ENCODE measurements at regions not wholly inside any gene's neighbourhood (a gene's known extent, or its start where the extent isn't known, plus 50 kb on each side); places are given as distances from the start of the nearest gene placed in this dataset.
A peak's percentile ranks its signal among the peaks of the same experiment; 100 is the strongest.

GRCh38 chr11:119545978-119546915, 123.3 kb upstream of the THY1 start:
- no peak for DNase-seq

- DNase-seq = no peak
Measured at GRCh38 chr11:119540370-119541125, 117.6 kb upstream of the THY1 start.

DNA sequence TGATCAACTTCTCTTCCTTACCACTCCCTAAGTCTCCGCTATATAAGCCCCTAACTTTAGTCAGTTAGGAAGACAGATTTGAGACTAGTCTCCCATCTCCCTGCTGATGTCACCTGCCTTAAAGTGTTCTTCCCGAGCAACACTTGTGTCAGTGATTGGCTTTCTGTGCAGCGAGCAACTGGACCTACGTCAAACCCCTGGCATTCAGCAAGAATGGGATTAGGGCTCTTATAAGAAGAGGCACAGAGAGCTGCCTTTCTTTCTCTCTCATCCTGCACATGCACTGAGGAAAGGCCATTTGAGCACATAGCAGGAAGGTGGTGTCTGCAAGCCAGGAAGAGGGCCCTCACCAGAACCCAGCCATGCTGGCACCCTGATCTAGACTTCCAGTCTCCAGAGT, 116.6 kb upstream of the THY1 start:
- no peak for DNase-seq

DNA sequence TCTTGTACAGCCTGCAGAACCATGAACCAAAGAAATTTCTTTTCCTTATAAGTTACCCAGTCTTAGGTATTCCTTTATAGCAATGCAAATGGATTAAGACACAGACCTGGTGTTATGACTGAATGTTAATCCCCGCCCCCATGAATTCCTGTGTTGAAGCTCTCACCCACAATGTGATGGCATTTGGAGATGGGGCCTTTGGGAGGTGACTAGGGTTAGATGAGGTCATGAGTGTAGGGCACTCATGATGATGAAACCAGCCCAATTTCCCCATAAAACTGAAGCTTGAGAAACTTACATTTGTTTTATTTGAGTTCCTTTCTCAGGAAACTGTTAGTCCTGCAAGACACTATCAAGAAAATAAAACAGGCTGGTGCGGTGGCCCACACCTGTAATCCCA, 115.8 kb upstream of the THY1 start:
- DNase-seq = no peak

- DNase-seq = no peak
Measured at GRCh38 chr11:119537306-119538253, 114.6 kb upstream of the THY1 start.

DNA sequence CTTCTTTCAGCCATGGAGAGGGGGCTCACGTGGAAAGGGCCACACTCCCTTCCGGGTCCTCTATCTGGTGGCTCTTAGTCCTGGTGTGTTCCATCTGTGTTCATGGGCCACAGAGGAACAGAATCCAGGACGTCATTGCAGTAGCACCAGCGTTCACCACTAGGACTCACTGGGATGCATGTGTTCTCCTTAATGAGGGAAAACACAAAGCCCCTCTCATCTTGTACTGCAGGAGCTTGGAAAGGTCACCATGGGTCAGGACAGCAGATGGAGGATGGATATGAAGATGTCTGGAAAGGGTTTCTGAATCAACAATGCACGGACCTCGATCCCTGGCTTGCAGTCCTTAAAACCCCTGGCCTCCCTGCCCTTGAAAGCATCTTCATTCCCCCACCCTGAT, 113.8 kb upstream of the THY1 start:
- DNase-seq = no peak

GRCh38 chr11:119533921-119534736, 111.2 kb upstream of the THY1 start:
- DNase-seq = peak; percentile 43

DNA sequence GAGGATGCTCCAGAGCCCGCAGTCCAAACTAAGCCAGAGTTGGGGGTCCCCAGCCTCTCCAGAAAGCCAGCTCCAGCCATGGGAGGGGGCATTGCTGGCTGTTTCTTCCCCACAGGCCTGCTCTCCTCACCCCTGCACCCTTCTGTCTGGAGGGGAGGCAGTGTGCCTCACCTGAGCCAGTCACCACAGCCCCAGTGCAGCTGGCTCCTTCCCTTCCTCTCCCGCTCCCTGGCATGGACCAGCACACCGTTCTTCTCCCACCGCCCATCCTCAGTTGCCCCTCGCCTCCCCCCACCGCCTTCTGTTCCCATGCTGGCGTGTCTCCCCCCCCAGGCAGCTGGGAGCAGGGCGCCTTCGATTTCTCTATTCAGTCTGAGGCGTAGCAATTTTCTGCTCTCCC, 110.5 kb upstream of the THY1 start:
- DNase-seq = no peak

DNA sequence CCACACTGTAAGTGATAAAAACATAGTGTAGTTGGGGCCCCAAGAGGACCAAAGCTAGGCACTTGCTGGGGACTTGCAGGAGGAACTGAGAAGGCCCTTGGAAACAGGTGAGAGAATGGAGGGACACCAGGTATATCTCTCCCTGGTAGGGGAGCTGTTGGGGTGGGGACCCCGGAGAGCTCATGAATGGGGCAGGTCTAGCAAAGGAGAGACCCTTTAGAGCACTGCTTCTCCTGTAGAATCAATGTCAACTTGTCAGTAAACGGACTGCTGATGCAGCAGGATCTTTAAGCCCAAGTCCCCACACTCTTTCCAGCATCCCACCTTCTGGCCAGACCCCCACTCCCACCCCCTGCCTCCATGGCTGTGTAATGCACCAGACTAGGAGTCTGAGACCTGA, 109.6 kb upstream of the THY1 start:
- DNase-seq = no peak

DNA sequence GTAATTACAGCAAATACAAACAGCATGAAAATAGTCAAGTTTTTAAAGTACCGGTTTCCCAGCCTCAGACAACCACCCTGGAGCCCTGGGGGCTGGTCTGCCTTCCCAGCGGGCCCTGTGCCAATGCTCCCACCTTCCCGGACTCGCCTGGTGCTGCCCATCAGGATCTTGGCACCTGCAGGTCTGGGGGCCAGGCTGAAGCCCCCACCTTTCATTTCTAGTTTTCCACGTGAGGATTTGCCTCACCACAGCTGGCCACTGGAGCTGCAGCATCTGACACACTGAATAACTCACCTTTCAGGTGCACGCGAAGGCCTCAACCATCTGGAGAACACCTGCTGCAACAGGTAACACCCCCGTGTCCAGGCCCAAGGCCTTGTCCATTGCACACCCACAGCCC, 108.7 kb upstream of the THY1 start:
- DNase-seq = no peak

DNA sequence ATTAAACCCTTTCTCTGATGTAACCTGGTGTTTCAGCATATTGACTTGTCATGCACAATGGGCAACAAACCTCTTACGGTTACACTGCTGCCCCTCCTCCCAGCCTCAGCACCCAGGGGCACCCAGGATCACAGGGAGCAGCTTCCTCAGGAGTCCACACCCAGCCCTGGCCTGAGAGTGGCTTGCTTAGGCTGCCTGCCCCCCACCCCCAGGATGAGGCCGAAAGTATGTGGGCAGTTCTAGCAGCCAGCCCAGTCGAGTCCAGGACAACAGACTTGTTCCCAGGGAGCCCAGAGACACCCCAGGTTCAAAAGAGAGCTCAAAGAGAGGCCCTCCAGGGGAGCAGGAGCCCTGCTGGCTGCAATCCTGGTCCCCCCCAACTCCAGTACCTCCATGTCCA, 108.1 kb upstream of the THY1 start:
- no peak for DNase-seq

GRCh38 chr11:119530509-119530908, 107.5 kb upstream of the THY1 start:
- no peak for DNase-seq

DNA sequence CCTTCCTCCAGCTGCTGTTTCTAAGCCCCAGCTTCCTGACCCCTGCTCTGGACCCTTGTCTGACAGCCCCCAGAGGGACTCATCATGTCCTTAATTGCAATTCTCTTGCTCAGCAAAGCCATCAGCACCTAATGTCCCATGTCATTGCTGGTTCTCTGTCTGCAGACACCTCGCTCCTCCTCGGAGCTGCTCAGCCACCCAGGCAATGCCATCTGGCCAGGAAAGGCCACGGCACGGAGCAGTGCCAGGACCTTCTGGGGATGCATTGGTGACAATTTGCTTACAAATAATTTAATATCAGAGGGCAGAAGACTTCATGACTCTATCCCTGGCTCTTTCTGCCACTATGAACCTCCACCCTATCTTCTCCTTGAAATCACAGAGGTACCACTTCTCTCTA, 107.0 kb upstream of the THY1 start:
- DNase-seq = no peak

- no peak for DNase-seq
Measured at GRCh38 chr11:119529063-119529845, 106.3 kb upstream of the THY1 start.

GRCh38 chr11:119525867-119526196, 102.9 kb upstream of the THY1 start:
- DNase-seq = no peak

DNA sequence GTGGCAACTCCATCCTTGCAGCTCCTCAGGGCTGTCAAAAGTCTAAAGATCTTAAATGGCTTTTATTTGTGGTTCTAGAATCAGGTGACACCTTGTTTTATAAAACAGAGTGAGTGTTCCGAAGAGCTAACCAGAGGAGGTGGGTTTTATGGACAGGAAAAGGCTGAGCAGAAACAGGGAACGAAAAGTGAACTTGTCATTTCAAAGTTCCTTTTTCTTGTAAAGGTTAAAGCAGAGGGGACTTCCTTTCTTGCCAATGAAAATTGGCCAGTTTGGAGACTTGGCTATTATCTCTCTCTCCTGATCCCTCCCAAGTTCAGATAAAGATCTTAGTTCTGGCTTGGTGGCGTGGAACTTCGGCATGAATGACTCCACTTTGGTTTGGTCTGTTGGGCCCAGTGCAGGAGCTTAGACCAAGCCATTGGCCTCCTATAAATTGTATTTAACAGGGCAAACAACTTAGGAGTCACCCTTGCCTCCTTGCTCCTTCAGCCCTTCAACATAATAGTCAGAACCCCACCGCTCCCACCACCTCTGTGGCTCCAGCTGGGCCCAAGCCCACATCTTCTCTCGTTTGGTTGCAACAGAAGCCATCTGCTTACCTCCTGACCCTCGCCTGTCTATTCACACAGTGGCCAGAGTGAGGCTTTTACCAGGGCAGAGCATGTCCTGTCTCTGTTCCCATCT, 102.4 kb upstream of the THY1 start:
- no peak for DNase-seq

- DNase-seq = no peak
Measured at GRCh38 chr11:119523539-119524157, 100.7 kb upstream of the THY1 start.

GRCh38 chr11:119522609-119523008, 99.6 kb upstream of the THY1 start:
- no peak for DNase-seq

- no peak for DNase-seq
Measured at GRCh38 chr11:119521551-119521950, 98.6 kb upstream of the THY1 start.

DNA sequence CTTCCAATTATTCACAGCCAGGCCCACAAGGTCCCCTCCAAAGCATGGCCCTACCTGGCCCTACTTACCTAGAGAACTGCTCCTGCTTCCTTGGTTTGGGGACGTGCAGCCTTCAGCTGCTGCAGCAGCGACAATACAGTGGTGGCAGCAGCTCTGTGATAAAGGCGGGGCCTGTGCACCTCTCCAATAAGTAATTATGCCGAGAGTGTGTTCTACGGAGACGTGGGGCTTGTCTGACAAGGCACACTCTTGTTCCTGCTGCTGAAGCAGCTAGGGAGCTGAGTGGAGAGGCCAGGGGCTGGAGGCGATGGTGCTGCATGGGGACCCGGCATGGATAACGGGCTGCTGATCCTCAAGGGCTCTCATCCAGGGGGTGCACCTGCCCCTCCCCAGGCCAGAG, 98.0 kb upstream of the THY1 start:
- no peak for DNase-seq

All from NCI-H345 (cell line).